Thyroid gland (tissue), 4 donors: ENCODE measurements at regions not wholly inside any gene's neighbourhood (a gene's known extent, or its start where the extent isn't known, plus 50 kb on each side); places are given as distances from the start of the nearest gene placed in this dataset.

Source experiments
- DNase-seq, 2 donors: peaks; one replicate each; pipeline ENCODE4 v3.0.0-alpha.2; 2019
- H3K27ac ChIP-seq, 3 donors: fragments of 200-600 bp; sonication (generic); 1 replicate in 2 of 3; 2 replicates in 1 of 3; pipeline ENCODE4 v1.5.1; 2016 to 2019; ENCODE audit warnings: mild to moderate bottlenecking in 1 of 3, moderate library complexity in 1 of 3
- H3K27me3 ChIP-seq: fragments of 200-600 bp; sonication (generic); one replicate; pipeline ENCODE4 v1.5.1; 2019
- H3K36me3 ChIP-seq, 2 donors: fragments of 200-600 bp; sonication (generic); one replicate each; pipeline ENCODE4 v1.5.1; 2016 to 2019
- H3K4me1 ChIP-seq, 2 donors: fragments of 200-600 bp; sonication (generic); one replicate each; pipeline ENCODE4 v1.5.1; 2017 to 2019
- H3K4me3 ChIP-seq, 3 donors: fragments of 200-600 bp; sonication (generic); replicated peaks in 1 of 3; 1 replicate in 2 of 3; 2 replicates in 1 of 3; pipeline ENCODE4 v1.5.1; 2016; ENCODE audit warnings: mild to moderate bottlenecking in 1 of 3
- H3K9me3 ChIP-seq: fragments of 200-600 bp; sonication (generic); one replicate; pipeline ENCODE4 v1.5.1; 2017
- CTCF ChIP-seq, 6 experiments: fragments of 200-600 bp in 3 of 6; fragments of 450-650 bp in 3 of 6; sonication (generic) in 3 of 6; IDR thresholded peaks; one replicate each; pipeline ENCODE4 v1.5.1; 2016 to 2019; ENCODE audit warnings: antibody characterized with exemption in 6 of 6, mild to moderate bottlenecking in 2 of 6, inconsistent platforms in 1 of 6, moderate library complexity in 1 of 6
- POLR2A ChIP-seq, 2 donors: fragments of 450-650 bp; IDR thresholded peaks; one replicate each; pipeline ENCODE4 v1.6.1; 2017; ENCODE audit warnings: antibody characterized with exemption in 2 of 2, mild to moderate bottlenecking in 2 of 2, moderate library complexity in 1 of 2
- WGBS, 2 donors: methylation state at CpG; one replicate each; pipeline ENCODE4 v1.1.5; 2017; 5-methylcytosine and 5-hydroxymethylcytosine counted together
- intact Hi-C: fragments of 100-400 bp; cut with DNase I; formaldehyde crosslinking; loops from one replicate; pipeline ENCODE4 v1.15.1; 2023

DNA sequence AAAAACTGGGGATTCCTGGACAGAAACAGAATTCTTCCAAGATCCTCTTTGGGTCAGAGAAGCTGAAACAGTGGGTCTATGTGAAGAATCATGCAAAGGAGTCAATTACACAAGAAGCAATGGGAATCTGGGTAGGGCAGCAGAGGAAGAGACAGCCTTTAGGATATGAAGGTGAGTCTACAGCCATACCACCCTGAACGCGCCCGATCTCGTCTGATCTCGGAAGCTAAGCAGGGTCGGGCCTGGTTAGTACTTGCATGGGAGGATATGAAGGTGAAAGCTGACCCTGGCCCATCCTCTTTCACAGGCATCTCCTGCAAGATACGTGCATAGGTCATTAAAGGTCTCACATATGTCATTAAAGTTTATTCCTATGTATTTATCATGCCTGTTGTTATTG lies 1080.9 kb upstream of the FANCL start:
- intact Hi-C loops: no loop called here
- no peak for TF ChIP-seq CTCF (IDR thresholded peaks at IDR 0.05)
- TF ChIP-seq POLR2A (IDR thresholded peaks at IDR 0.05): no peak
- no peak overlapping the region for H3K27ac ChIP-seq
- WGBS, 2 donors: 92 to 95% methylated on average over 7 of the region's 7 CpGs
- no peaks in the 10 kb centered on the region for H3K27me3 ChIP-seq
- H3K36me3 ChIP-seq: no peaks in the 10 kb centered on the region
- no peak overlapping the region for H3K4me3 ChIP-seq
- no peaks in the 10 kb centered on the region for H3K9me3 ChIP-seq
- H3K4me1 ChIP-seq: no peaks in the 10 kb centered on the region
- DNase-seq: no peak

GRCh38 chr2:59314031-59314766 lies 1073.1 kb upstream of the FANCL start:
- intact Hi-C loops: no loop called here
- TF ChIP-seq POLR2A (IDR thresholded peaks at IDR 0.05) (no peak), CTCF (IDR thresholded peaks at IDR 0.05) (no peak)
- H3K4me1 ChIP-seq: peaks cover 8 to 9% of the 10 kb centered on the region in 2 donors
- no peak overlapping the region for H3K27ac ChIP-seq
- 85 to 86% methylated on average over 16 of the region's 16 CpGs for WGBS, 2 donors
- H3K9me3 ChIP-seq: no peaks in the 10 kb centered on the region
- peak in 1 of 2 donors; percentile 3 for DNase-seq
- H3K4me3 ChIP-seq: no peak overlapping the region
- H3K27me3 ChIP-seq: no peaks in the 10 kb centered on the region
- no peaks in the 10 kb centered on the region for H3K36me3 ChIP-seq

DNA sequence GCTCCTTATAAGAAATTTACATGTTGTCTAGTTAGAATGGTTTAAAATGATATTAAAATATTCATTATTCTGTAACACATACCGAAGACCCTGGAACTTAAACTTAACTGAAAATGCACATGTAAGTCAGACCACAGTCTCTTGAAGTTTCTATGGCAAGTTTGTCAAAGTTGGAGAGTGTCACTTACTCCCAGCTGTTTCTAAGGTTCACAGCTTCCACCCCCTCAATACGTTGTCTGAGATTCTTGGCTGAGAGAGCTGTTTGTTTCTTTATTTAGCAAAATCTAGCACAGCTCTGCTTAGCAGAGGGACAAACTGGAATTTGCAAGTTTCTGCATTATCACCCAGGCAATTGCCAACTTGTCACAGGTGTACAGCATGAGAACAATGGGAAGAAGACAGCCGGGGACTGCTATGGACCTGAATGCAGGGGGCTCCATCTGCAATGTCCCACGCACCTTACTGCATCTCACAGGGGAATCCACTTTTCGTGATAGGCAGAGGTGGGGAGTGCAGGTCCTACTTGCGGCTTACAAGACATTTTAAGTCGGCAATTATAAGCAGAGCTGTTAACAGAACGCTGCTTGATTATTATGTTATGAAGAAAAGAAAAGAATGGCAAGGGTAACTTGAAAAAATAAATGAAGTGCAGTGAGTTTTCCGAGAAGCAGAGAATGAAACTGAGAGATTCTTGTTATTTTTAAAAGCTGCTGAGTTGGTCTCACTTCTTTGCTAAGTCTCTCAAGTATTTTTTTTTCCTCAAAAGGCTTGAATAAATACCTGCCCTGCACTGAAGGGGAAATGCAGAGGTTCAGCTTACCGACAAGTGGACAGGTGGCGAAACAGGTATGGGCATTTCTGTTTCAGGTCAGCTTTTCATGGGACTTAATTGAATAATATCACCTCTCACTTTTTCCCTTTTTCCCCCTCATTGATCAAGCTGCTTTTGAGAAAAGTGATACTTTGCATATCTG lies 1072.1 kb upstream of the FANCL start:
- peaks cover 8 to 9% of the 10 kb centered on the region in 2 donors for H3K4me1 ChIP-seq
- H3K27ac ChIP-seq: peak overlapping the region; percentile 49 to 76 (median 68)
- peak; percentile 67 to 69 for DNase-seq
- TF ChIP-seq POLR2A (IDR thresholded peaks at IDR 0.05) (no peak), CTCF (IDR thresholded peaks at IDR 0.05) (peak in 2 of 6 experiments; percentile 20 to 44)
- H3K9me3 ChIP-seq: no peaks in the 10 kb centered on the region
- intact Hi-C loops: no loop called here
- 17 to 29% methylated on average over 11 of the region's 11 CpGs for WGBS, 2 donors
- H3K4me3 ChIP-seq: no peak overlapping the region
- no peaks in the 10 kb centered on the region for H3K27me3 ChIP-seq
- H3K36me3 ChIP-seq: no peaks in the 10 kb centered on the region

DNA sequence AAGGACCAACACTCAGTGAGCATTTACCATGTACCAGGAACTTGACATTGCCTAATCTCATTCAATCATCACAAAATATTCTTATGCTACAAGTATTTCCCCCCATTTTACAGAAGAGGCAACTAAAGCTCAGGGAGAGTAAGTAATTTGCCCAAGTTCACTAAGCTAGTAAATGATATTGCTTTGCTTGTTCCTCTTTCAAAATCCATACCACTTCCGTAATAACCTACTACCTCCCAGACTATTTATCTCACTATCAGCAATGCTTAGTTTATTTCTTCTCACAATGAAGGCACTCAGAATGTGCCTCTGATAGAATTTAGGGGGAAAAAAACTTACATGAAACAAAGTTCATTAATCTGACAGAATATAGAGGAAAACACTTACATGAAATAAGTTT lies 1070.9 kb upstream of the FANCL start:
- Histone ChIP-seq H3K27me3 (no peaks in the 10 kb centered on the region), H3K4me3 (no peak overlapping the region), H3K9me3 (no peaks in the 10 kb centered on the region), H3K36me3 (no peaks in the 10 kb centered on the region), H3K4me1 (peaks cover 8 to 9% of the 10 kb centered on the region in 2 donors), H3K27ac (no peak overlapping the region)
- no peak for DNase-seq
- no peak for TF ChIP-seq CTCF (IDR thresholded peaks at IDR 0.05)
- WGBS, 2 donors: 89 to 91% methylated on average over 1 of the region's 1 CpG
- intact Hi-C loops: no loop called here

- Histone ChIP-seq H3K27me3 (no peaks in the 10 kb centered on the region), H3K4me1 (peaks cover 7 to 8% of the 10 kb centered on the region in 2 donors), H3K4me3 (no peak overlapping the region), H3K27ac (no peak overlapping the region), H3K36me3 (no peaks in the 10 kb centered on the region), H3K9me3 (no peaks in the 10 kb centered on the region)
- intact Hi-C loops: no loop called here
- DNase-seq: no peak
- no peak for TF ChIP-seq POLR2A (IDR thresholded peaks at IDR 0.05)
- no peak for TF ChIP-seq CTCF (IDR thresholded peaks at IDR 0.05)
- WGBS, 2 donors: 78 to 80% methylated on average over 4 of the region's 4 CpGs
Observed at GRCh38 chr2:59308108-59308507, 1067.0 kb upstream of the FANCL start.
